ENCODE measurements at regions not wholly inside any gene's neighbourhood (a gene's known extent, or its start where the extent isn't known, plus 50 kb on each side); places are given as distances from the start of the nearest gene placed in this dataset.
"Not testable (repeated sequence)": the region's sequence is repeated elsewhere in the genome, so short reads cannot be mapped to it uniquely, and the experiment has no call there.

DNA sequence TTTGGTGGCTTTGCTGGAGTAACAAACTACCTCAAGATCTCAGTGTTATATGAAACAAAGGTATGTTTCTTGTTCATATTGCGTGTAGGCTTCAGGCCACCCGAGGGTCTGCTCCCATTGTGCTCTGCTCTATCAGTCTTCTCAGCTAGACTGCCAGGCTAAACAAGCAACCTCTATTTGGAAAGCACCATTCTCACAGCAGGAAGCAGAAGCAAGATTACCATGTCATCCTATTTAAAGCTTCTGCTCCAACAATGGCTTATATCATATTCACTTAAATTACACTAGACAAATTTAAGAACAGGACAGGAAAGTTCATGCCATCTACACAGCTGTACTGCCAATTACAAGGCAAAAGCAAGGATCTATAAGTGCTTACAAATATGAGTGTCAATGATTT, 385.8 kb downstream of the PPARGC1A start:
- DNase-seq: no peak

- DNase-seq: no peak
Measured at GRCh38 chr4:23500894-23501449, 388.9 kb downstream of the PPARGC1A start.

DNA sequence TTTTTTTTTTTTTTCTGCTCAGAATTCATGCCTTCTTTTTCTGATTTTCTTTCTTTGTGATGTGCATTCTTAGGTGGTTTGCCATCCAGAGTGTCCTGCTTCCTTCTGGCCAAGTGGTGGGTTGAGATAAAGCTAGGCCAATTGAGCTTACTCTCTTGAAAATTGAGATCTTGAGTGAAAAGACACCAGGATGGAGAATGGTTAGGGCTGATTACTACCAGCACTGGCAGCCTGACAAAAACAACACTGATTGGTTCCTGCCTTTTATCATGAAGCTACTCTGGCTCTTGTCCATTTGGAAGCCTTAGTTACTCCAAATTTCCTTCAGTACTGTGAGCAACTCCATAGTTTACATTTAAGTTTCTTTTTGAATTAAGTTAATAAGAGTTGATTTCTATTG, 404.0 kb downstream of the PPARGC1A start:
- no peak for DNase-seq

DNA sequence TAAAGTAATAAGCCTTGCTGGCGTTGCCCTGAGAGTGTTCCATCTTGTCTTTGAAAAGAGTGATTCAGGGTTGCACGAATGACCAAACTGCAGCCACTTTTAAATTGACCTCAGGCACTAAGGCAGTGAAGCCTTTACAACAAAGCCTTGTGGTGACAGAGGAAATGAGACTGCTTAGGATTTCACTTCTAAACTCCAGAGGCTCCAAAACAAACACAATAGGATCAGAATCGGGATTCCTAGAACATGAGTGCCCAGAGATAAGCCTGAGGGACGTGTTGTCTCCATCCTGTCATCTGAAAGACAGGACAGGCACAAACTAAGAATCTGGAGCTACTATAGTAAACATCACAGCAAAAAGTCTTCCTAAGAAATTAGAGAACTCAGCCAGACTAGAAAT, 405.2 kb downstream of the PPARGC1A start:
- no peak for DNase-seq

GRCh38 chr4:23483320-23483960, 406.4 kb downstream of the PPARGC1A start:
- DNase-seq: no peak

DNA sequence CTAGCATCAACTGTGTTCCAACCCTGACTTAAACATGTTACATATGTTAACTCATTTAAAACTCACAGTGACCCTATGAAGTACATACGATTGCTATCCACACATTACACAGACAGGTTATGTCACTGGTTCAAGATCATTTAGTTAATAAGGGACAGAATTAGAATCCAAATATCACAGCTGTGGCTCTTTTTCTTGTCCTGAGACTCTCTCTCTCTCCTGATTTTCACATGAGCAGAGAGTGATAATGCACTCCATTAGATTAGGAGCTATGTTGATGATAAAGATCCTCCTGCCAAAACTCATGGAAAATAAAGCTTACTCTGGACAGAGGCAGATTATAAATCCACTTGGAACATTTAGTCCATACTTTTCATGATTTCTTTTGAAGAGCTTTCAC, 408.3 kb downstream of the PPARGC1A start:
- DNase-seq: no peak

GRCh38 chr4:23477905-23478304, 411.9 kb downstream of the PPARGC1A start:
- DNase-seq: no peak

DNA sequence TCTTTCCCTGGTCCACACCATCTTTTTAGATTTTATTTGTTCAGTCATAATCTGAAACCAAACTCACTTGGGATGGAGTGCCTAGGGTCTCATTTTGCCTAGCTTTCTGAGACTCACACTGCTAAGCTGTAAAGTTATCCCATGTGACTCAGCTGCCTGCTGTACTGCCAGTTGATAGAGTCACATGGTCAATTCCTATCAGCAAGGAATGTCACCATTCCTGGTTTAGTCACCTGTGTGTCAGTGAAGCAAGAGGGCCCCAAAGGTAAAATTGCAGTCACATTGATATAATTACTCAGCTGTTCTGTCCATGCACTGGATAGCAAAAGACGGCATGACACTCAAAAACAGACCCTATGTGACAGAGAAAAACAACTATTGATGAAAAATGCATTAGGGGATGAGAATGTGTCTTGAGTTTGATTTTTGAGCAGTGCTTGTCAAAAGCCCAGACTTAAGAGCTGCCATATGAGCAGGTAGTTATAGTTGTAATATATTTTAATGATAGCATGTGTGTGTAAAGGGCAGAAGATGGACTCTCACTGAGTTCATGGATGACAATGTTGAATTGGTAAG, 413.2 kb downstream of the PPARGC1A start:
- no peak for DNase-seq

GRCh38 chr4:23463071-23463470, 426.8 kb downstream of the PPARGC1A start:
- no peak for DNase-seq

GRCh38 chr4:23458054-23458453, 431.8 kb downstream of the PPARGC1A start:
- DNase-seq: no peak

- DNase-seq: no peak
Measured at GRCh38 chr4:23456864-23457263, 433.0 kb downstream of the PPARGC1A start.

GRCh38 chr4:23455456-23456158, 434.2 kb downstream of the PPARGC1A start:
- DNase-seq: no peak

- DNase-seq: no peak
Measured at GRCh38 chr4:23441530-23442069, 448.2 kb downstream of the PPARGC1A start.

- no peak for DNase-seq
Measured at GRCh38 chr4:23438764-23439163, 451.1 kb downstream of the PPARGC1A start.

DNA sequence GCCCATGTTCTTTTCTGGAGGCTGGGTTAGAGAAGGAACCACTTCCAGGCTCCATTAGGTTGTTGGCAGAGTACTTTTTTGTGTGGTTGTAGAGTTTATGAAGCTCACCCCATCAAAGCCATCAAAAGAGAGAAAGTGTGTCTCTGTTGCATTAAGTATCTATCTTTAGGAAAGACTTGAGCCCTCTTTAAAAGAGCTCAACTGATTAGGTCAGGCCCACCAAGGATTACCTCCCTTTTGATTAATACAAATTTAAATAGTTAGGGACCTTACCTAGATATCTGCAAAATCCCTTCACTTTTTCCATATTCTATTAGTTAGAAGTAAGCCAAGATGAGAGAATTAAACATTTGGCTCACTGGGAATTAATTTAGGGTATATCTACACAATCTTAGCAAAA, 460.4 kb downstream of the PPARGC1A start:
- DNase-seq: no peak

DNA sequence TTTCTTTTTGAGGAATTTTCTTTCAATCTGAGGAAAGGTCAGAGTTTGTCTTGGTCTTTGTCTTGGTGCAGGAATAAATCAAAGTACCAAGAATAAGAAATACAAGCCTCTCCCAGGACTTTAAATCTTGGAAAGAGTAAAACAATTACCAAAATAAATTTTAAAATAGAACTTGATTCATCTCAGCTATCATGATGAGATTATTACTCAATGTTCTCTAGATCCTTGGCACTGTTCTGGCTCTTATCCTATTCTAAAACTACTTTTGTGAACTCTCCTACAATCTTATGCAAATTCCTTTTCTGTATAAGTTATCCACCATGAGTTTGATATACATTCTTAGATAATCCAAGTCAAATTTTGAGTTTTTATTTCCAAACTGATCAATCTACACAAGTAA, 464.3 kb downstream of the PPARGC1A start:
- no peak for DNase-seq

DNA sequence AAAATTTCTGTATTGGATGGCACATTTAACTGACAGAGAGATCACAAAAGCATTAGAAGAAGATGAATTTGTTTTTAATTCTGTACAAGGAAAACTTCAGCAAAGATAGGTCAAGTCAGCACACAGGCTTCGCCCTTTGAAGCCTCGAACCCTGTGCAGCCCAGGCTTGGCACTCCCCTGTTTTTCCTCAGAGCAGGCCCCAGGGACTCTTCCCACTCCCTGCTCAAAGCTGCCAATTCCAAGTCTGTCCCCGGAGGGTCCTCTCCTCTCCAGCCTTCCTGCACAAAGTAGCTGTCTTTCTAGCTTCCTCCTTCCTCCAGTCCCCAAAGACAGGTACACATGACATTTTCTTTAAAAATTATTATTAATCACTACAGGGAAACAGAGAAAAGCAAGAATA, 466.3 kb downstream of the PPARGC1A start:
- no peak for DNase-seq

GRCh38 chr4:23422878-23423277, 467.0 kb downstream of the PPARGC1A start:
- DNase-seq: no peak

DNA sequence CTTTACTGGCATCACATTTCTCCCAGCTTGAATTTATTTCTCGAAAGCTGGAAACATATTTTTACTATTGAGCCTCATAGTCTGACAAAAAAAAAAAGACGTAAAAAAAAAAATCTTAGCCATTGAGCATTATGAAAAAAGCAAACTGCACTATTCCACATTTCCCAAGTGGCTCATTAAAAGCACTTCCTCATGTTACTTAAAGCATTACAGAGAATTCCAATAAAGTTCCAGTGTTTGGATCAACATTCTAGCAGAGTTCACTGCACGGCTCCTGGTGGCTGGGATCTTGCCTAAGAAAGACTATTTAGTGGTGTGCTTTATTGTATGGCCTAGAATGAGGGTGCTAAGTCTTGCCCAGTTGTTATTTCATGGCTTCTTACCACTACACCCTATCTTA, 476.2 kb downstream of the PPARGC1A start:
- no peak for DNase-seq

DNA sequence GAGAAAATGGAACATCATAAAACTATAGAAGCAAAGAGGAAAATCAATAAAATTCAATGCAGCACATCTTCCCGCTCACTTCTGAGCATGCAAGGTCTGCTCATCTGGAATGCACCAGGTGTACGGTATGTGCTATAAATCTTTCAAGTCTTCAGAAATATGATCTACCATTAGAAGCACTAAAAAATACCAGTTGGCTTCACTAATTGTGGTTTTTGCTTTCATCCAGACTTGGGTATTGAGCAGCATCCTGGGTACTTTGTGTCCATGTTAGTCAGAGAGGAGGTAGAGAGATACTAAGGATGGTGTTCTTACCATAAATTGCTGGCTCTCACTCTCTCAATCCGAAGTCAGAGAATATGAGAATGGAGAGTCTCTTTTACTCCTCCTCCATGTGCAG, 477.1 kb downstream of the PPARGC1A start:
- no peak for DNase-seq

DNA sequence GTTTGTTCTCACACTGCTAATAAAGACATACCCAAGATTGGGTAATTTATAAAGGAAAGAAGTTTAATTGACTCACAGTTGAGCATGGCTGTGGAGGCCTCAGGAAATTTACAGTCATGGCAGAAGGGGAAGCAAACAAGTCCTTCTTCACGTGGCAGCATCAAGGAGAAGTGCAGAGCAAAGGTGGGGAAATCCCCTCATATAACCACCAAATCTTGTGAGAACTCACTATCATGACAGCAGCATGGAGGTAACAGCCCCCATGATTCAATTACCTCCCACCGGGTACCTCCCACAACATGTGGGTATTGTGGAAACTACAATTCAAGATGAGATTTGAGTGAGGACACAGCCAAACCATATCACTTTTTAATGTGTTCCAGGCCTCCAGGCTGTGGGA, 480.9 kb downstream of the PPARGC1A start:
- not testable (repeated sequence) for DNase-seq

DNA sequence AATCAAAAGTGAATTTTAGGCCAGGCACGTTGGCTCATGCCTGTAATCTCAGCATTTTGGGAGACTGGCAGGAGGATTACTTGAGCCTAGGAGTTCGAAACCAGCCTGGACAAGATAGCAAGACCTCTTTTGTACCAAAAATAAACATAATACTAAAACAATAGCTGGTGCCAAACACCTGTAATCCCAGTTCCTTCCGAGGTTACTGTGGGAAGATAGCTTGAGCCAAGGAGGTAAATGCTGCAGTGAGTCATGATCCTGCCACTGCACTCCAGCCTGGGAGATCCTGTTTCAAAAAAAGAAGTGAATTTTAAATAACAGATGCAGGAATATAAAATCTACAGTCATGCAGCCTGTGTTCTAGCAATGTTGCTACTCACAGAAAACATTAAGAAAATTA, 488.3 kb downstream of the PPARGC1A start:
- DNase-seq: no peak

DNA sequence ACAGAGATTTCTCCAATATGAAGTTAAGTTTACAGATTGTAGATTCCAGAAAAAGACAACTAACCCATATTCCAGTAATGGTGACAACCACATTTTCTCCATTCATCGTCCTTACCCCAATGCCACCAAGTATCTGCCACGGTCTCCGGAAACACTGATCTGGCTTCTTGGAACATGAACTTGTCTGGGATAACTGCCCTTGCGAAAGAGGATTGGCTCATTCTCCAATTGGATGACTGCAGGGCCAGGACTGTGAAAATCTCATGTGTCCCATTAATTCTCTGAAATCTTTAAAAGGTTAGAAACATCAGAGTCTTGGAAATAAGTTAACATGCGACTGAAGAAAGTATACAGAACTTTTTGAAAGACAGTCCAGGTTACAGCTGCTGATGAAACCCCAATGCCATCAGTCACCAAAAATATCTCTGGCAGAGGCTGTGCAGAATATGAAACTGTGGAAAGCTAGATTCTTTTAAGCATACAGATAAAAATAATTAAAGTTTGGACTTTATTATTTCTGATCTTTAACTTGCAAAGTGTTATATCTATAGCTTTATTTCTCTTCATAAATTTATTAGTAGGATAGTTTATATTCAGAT, 496.9 kb downstream of the PPARGC1A start:
- no peak for DNase-seq

DNA sequence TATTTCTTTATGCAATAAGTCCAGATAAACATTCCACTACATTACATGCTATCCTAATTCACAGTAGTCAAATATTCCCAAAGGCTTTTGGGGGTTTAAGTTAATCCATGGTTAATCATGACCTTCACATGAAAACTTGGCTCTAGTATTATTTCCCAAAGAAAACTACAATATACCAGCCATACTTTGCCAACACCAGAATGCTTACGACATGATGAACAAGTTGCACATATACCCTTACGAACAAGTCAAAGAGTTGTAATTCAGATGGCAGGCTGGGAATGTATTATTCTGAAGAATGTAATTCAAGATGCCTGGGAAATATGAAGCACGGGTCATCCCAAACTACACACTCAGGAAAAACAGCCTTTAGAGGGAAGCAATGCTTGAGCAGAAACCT, 499.6 kb downstream of the PPARGC1A start:
- DNase-seq: no peak
